Fibroblast of mammary gland (primary cell): ENCODE measurements at regions not wholly inside any gene's neighbourhood (a gene's known extent, or its start where the extent isn't known, plus 50 kb on each side); places are given as distances from the start of the nearest gene placed in this dataset.
A peak's percentile ranks its signal among the peaks of the same experiment; 100 is the strongest.

Experiments used
- DNase-seq: peaks from one replicate; pipeline ENCODE4 v3.0.0-alpha.2; 2010; ENCODE audit warnings: low read depth
- H3K4me3 ChIP-seq: 2 replicates; pipeline ENCODE4 v1.5.1; 2011; ENCODE audit warnings: low read depth, mild to moderate bottlenecking, low read length, moderate library complexity; ENCODE audit not compliant: control insufficient read depth
- CTCF ChIP-seq: conservative IDR thresholded peaks from 2 replicates; pipeline ENCODE4 v1.5.1; 2011; ENCODE audit warnings: low read depth, low read length, inconsistent platforms; ENCODE audit not compliant: control insufficient read depth, insufficient read depth

DNA sequence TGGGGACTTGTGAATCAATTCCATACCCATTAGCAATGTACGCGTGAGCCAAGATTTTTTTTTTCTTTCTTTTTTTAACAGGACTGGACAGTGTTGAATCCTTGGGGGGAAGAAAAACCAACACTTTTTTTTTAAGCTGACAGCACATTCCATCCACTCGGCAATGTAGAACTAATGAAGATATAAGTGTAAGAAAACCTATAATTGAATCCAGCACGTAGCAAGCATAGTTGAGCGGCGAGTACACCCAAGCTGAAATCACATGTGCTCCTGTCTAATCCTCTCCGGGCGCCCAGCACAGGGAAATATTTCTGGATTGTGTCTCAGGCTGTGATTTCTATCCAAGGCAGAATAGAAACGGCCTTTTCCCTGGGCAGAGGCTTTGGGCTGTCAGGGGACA lies 118.2 kb downstream of the BOD1 start:
- TF ChIP-seq CTCF = no peak
- peak; percentile 51 for DNase-seq

GRCh38 chr5:173497685-173498084 lies 118.8 kb downstream of the BOD1 start:
- H3K4me3 ChIP-seq = no peak overlapping the region
- TF ChIP-seq CTCF = no peak
- DNase-seq = no peak

More for the DNA sequence above, 118.2 kb downstream of the BOD1 start:
- H3K4me3 ChIP-seq = no peak overlapping the region

GRCh38 chr5:173496883-173497255 lies 119.6 kb downstream of the BOD1 start:
- no peak for DNase-seq
- H3K4me3 ChIP-seq = no peak overlapping the region
- TF ChIP-seq CTCF = no peak

DNA sequence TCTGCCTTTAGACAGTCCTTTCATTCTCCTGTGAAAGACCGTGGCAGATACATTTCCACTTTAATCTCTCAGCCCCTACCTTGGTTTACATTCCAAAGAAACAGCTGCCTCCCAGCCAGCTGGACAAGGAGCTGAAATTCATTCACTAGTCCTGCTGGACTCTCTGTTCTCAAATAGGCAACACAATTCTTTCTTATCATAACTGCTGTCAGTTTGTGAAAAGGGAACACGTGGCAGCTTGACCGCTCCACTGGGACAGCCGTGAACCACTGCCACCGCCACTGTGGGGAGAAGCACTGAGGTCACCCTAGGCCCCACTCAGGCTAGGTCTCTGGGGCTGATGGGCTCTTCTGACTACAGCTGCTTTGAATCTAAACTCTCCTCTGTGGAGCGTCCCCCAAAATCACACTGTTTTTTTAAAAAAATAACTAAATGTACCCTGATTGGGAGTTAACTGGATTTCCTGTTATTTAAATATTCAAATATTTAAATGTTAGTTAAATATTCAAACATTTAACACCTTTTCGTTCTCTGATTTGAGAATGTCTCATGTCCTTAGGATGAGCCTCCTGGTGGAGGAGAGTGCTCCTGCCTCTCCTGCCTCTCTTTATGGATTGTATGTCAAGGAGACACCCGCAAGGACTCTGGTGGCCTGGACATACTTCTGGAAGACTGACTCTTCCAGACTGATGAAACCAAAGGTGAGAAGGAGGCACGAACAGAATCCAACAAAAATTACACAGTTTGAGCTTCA lies 120.1 kb downstream of the BOD1 start:
- peak; percentile 7 for TF ChIP-seq CTCF
- no peak for DNase-seq

DNA sequence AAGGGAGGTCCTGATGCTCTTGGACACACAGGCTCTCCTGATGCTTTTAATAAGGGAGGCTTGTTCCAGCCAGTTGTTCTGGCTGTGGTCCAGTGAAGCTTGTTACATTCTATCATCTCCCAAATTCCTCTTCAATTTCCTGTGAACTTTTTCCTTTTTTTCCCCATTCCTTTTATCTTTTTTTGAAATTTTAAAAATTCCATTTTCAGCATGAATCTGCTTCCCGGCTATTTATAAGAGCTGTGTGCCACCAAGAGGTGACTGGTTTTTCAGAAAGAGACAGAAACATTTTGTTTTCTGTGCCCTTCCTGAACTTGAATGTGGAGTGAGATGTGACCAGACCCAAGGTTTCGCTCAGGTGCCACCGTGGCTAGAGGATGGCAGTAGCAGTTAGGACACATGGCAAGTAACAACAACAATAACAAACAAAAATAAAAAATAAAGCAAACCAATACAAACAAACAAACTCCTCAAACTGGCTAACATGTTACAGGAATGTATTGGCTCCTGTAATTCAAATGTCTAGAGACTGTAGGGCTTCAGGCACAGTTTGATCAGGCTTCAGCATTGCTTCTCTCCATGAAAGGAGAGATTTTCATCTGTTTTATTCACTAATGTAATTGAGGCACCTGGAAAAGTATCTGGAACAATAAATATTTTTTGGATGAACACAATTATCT lies 121.1 kb downstream of the BOD1 start:
- DNase-seq = peak; percentile 49
- H3K4me3 ChIP-seq = no peak overlapping the region
- TF ChIP-seq CTCF = no peak

More for the DNA sequence above, 120.1 kb downstream of the BOD1 start:
- no peak overlapping the region for H3K4me3 ChIP-seq

DNA sequence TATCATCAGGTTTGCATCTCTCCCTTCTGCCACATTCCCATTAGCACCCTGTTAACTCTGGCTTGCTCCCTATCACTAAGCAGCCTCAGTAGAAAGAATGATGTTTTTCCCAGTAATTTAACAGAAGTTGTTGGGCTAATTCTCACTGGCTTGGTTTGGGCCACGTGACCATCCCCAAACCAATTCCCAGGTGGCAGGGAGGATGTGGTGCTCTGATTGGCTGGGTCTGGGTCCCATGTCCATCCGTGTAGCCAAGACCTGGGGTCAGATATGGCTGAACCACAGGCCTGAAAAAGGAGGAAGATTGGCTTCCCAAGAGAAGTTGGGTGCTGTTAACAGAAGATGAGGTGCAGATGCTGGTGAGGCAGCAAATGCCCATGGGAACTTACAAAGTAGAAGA lies 122.0 kb downstream of the BOD1 start:
- no peak for DNase-seq
- no peak overlapping the region for H3K4me3 ChIP-seq
- no peak for TF ChIP-seq CTCF

DNA sequence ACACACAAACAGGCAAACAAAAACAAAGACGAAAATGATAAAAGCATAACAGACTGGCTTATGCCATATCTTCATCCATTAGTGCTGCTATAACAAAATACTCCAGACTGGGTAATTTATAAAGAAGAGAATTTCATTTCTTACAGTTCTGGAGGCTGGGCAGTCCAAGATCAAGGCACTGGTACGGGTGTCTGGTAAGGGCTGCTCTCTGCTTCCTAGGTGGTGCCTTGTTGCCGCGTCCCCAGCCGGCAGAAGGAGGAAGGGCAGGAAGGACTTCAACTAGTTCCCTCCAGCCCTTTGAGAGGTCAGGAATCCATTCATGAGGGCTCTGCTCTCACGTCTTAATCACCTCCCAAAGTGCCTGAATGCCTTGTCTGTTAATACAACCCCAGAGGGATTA lies 122.6 kb downstream of the BOD1 start:
- H3K4me3 ChIP-seq = no peak overlapping the region
- no peak for TF ChIP-seq CTCF
- no peak for DNase-seq
